ENCODE measurements at regions not wholly inside any gene's neighbourhood (a gene's known extent, or its start where the extent isn't known, plus 50 kb on each side); places are given as distances from the start of the nearest gene placed in this dataset.

DNA sequence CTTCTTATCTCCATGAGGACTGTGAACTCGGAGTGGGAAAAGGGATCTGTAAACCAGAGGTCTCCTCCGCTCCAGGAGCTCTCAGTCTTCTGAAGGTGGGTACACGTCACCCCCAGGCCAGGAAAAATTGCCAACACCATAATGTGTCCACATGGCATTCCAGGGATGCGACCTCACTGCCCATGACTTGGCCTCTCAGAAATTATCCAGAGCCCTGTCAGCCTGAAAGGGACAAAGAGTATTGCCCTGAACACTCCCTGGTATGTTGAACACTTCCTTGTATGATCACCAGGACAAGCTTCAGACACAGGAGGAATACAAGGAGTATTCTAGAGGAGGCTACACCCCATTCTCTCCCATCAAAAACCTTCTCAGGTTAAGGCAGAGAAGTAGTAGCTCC, 81.0 kb upstream of the SLC7A1 start:
- no peak for DNase-seq (ENCODE audit: extremely low read depth in 1 of 11, low read depth in 9 of 11, low spot score in 4 of 11)

DNA sequence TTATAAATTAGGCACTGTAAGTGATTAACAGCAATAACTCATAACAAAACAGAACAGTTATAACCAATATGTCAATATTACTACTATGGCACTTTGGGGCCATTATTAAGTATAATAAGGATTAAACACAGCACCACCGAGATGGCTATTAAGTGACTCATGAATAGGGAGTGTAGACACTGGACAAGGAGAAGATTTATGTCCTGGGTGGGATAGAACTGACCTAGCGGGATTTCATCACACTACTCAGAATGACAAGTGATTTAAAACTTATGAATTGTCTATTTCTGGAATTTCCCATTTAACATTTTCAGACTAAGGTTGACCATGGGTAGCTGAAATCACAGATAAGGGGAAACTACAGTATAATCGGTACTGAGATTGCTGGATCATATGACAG, 79.0 kb upstream of the SLC7A1 start:
- no peak for DNase-seq (ENCODE audit: extremely low read depth in 1 of 11, low read depth in 9 of 11, low spot score in 4 of 11)

DNA sequence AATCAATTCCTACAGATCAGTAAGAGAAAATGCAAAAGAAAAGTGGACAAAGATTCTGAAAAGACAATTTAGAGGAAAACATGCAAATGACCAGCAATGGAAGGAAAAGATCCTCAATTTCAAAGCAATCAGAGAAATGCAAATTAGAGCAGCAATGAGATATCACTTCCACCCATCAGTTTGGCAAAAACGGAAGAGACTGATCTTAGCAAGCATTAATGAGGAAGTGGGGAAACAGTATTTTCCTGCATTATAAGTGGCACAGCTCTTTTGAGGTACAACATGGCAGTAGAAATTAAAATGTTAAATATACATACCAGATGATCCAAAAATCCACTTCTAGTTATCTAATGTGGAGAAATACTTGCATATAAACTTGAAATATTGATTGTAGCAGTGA, 69.1 kb upstream of the SLC7A1 start:
- no peak for DNase-seq (ENCODE audit: extremely low read depth in 1 of 11, low read depth in 9 of 11, low spot score in 4 of 11)

DNA sequence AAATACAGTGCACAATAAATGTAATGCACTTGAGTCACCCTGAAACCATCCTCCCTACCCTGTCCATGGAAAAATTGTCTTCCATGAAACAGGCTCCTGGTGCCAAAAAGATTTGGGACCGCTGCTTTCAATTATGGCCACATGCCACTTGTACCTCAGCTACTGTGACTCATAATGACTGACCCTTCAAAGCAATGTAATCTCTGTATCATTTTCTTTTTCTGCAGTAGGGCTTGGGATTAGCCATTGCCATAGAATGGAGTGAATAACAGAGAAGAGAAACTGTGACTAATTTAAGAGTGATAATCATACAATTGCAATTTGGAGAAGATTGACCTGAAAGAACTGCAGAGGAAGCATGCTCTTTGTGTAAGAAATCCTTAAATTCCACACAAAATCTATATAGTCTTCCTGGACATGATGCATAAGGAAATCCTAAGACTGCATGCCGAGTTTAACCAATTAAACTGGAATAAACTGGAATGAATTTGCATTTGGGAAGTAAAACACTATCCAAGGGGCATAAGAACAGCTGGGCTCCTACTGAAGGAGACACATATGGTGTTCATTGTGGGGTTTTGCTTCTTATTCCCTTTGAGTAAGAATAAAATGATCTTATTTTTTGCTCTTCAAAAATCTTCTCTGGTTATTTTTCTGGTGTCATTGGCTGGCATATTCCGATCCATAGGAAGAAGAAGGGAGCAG, 59.5 kb upstream of the SLC7A1 start:
- no peak for DNase-seq (ENCODE audit: extremely low read depth in 1 of 11, low read depth in 9 of 11, low spot score in 4 of 11)

DNA sequence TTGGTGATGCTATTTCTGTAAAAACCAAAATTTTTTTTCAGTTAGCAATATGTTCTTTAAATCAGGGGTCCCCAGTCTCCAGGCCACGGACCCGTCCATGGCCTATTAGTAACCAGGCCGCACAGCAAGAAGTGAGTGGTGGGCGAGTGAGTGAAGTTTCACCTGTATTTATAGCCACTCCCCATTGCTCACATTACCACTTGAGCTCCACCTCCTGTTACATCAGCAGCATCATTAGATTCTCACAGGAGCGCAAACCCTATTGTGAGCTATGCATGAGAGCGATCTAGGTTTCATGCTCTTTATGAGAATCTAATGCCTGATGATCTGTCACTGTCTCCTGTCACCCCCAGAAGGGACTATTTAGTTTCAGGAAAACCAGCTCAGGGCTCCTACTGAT, 58.9 kb upstream of the SLC7A1 start:
- no peak for DNase-seq (ENCODE audit: extremely low read depth in 1 of 11, low read depth in 9 of 11, low spot score in 4 of 11)

DNA sequence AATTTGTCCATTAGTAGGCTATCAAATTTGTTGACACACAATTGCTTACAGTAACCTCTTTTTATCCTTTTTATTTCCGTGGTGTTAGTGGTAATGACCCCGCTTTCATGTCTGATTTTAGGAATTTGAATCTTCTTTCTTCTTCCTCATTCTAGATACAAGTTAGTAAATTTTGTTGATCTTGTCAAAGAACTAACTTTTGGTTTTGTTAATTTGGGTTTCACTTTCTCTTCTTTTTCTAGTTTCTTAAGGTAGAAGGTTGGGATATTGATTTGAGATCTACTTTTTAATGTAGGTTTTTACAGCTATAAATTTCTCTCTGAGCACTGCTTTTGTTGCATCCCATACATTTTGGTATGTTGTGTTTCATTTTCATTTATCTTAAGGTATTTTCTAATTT, 53.3 kb upstream of the SLC7A1 start:
- no peak for DNase-seq (ENCODE audit: extremely low read depth in 1 of 11, low read depth in 9 of 11, low spot score in 4 of 11)
